KMS-11 (cell line): ENCODE measurements at regions not wholly inside any gene's neighbourhood (a gene's known extent, or its start where the extent isn't known, plus 50 kb on each side); places are given as distances from the start of the nearest gene placed in this dataset.

Experiments
- H2AFZ ChIP-seq: fragments of 200-600 bp; sonication (generic); 2 replicates; pipeline ENCODE4 v1.6.1; 2016; ENCODE audit warnings: antibody characterized with exemption, mixed run types, low read depth
- H3K27ac ChIP-seq: fragments of 200-600 bp; sonication (generic); 2 replicates; pipeline ENCODE4 v1.6.1; 2016; ENCODE audit warnings: mild to moderate bottlenecking, mixed run types
- H3K27me3 ChIP-seq: fragments of 200-600 bp; sonication (generic); 2 replicates; pipeline ENCODE4 v1.6.1; 2017; ENCODE audit warnings: mild to moderate bottlenecking, low read depth, mixed run types, moderate library complexity; ENCODE audit not compliant: insufficient read depth
- H3K36me3 ChIP-seq: fragments of 200-600 bp; sonication (generic); 2 replicates; pipeline ENCODE4 v1.6.1; 2017; ENCODE audit warnings: mild to moderate bottlenecking, mixed run types; ENCODE audit not compliant: insufficient read depth
- H3K4me1 ChIP-seq: fragments of 200-600 bp; sonication (generic); 2 replicates; pipeline ENCODE4 v1.6.1; 2016; ENCODE audit warnings: mild to moderate bottlenecking, low read depth, mixed run types; ENCODE audit not compliant: poor library complexity, severe bottlenecking
- H3K4me2 ChIP-seq: fragments of 200-600 bp; sonication (generic); 2 replicates; pipeline ENCODE4 v1.7.0; 2016; ENCODE audit warnings: mild to moderate bottlenecking, mixed run types
- H3K4me3 ChIP-seq: fragments of 200-600 bp; sonication (generic); IDR thresholded peaks from 2 replicates; pipeline ENCODE4 v1.6.1; 2017; ENCODE audit warnings: low read depth, low read length, mixed read lengths; ENCODE audit not compliant: insufficient read depth
- H3K79me2 ChIP-seq: fragments of 200-600 bp; sonication (generic); 2 replicates; pipeline ENCODE4 v1.6.1; 2016; ENCODE audit warnings: low read depth, mixed run types; ENCODE audit not compliant: insufficient read depth
- H3K9ac ChIP-seq: fragments of 200-600 bp; sonication (generic); 2 replicates; pipeline ENCODE4 v1.6.1; 2016; ENCODE audit warnings: mild to moderate bottlenecking, mixed run types
- H4K20me1 ChIP-seq: fragments of 200-600 bp; sonication (generic); 2 replicates; pipeline ENCODE4 v1.6.1; 2016; ENCODE audit warnings: mild to moderate bottlenecking, mixed run types; ENCODE audit not compliant: insufficient read depth
- TF ChIP-seq, protein P1 (sequence below): fragments of 200-600 bp; sonication (generic); conservative IDR thresholded peaks from 2 replicates; pipeline ENCODE4 v1.6.1; 2017; ENCODE audit warnings: low read depth, mild to moderate bottlenecking, antibody characterized with exemption, low read length, moderate library complexity, mixed read lengths

DNA sequence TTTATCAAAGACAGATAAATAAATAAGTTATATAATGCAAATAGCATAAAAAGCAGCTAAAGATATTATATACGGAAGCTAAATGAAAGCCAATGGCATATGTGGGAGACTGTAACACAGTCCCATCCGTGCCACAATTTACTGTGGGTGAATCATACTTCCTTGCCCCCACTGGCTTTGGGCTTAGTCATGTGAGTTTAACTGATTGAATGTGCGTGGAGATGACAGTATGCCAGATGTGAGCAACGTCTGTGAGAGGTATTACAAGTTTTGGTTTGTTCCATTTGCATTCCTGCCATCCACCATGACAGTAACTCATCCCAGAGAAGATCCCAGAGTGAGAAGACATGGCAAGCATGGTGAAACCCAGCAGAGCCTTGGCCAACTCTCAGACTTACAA lies 340.0 kb downstream of the SUCLA2 start:
- Histone ChIP-seq H3K36me3 (no peaks in the 10 kb centered on the region), H3K4me1 (no peaks in the 10 kb centered on the region)

DNA sequence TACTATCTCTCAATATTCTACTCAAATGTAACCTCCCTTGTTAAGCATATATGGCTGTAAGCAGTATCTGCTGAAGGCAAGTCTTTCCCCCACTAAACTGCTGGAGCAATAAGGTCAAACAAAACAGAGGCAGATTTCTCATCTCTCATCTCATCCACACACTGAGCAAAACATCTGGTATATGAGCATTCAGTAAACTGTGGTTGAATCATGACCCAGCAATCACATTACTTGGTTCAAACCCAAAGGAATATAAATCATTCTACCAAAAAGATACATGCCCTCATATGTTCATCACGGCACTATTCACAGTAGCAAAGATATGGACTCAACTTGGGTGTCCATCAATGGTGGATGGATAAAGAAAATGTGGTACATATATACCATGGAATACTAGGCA lies 344.4 kb downstream of the SUCLA2 start:
- H3K79me2 ChIP-seq: no peaks in the 10 kb centered on the region
- TF ChIP-seq, protein P1, sequence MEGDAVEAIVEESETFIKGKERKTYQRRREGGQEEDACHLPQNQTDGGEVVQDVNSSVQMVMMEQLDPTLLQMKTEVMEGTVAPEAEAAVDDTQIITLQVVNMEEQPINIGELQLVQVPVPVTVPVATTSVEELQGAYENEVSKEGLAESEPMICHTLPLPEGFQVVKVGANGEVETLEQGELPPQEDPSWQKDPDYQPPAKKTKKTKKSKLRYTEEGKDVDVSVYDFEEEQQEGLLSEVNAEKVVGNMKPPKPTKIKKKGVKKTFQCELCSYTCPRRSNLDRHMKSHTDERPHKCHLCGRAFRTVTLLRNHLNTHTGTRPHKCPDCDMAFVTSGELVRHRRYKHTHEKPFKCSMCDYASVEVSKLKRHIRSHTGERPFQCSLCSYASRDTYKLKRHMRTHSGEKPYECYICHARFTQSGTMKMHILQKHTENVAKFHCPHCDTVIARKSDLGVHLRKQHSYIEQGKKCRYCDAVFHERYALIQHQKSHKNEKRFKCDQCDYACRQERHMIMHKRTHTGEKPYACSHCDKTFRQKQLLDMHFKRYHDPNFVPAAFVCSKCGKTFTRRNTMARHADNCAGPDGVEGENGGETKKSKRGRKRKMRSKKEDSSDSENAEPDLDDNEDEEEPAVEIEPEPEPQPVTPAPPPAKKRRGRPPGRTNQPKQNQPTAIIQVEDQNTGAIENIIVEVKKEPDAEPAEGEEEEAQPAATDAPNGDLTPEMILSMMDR: no peak
- H2AFZ ChIP-seq: no peak overlapping the region

More for the DNA sequence above, 340.0 kb downstream of the SUCLA2 start:
- Histone ChIP-seq H4K20me1 (no peaks in the 10 kb centered on the region), H3K79me2 (no peaks in the 10 kb centered on the region), H2AFZ (no peak overlapping the region), H3K4me3 (no peak overlapping the region), H3K9ac (no peak overlapping the region), H3K4me2 (no peak overlapping the region), H3K27ac (no peak overlapping the region), H3K27me3 (no peaks in the 10 kb centered on the region)
- TF ChIP-seq, protein P1: no peak

DNA sequence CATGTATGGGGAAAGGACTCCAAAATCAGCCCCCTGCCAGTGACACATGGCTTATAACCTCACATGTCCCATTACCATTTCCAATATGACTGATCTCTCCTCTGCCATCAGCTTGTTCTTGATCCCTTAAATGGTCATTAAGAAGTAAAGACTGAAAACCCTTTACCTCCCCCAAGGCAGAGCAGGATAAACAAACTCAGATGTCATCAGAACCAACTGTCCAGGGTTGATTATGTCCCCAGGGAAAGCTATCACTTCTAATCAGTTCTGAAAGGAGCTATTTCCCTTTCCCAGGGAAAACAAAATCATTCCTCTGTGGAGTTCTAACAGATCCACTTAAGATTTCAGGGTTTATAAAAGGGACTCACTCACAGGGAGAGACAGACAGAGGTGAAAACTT lies 350.9 kb downstream of the SUCLA2 start:
- Histone ChIP-seq H3K9ac (no peak overlapping the region), H3K79me2 (no peaks in the 10 kb centered on the region), H3K36me3 (no peaks in the 10 kb centered on the region), H4K20me1 (no peaks in the 10 kb centered on the region), H3K27me3 (no peaks in the 10 kb centered on the region), H3K4me1 (no peaks in the 10 kb centered on the region), H3K27ac (no peak overlapping the region), H2AFZ (no peak overlapping the region), H3K4me2 (no peak overlapping the region), H3K4me3 (no peak overlapping the region)
- TF ChIP-seq, protein P1: no peak

More for the DNA sequence above, 344.4 kb downstream of the SUCLA2 start:
- no peaks in the 10 kb centered on the region for H4K20me1 ChIP-seq
- H3K4me2 ChIP-seq: no peak overlapping the region
- H3K4me1 ChIP-seq: no peaks in the 10 kb centered on the region
- no peaks in the 10 kb centered on the region for H3K27me3 ChIP-seq
- H3K36me3 ChIP-seq: no peaks in the 10 kb centered on the region
- no peak overlapping the region for H3K9ac ChIP-seq
- no peak overlapping the region for H3K4me3 ChIP-seq
- H3K27ac ChIP-seq: no peak overlapping the region

DNA sequence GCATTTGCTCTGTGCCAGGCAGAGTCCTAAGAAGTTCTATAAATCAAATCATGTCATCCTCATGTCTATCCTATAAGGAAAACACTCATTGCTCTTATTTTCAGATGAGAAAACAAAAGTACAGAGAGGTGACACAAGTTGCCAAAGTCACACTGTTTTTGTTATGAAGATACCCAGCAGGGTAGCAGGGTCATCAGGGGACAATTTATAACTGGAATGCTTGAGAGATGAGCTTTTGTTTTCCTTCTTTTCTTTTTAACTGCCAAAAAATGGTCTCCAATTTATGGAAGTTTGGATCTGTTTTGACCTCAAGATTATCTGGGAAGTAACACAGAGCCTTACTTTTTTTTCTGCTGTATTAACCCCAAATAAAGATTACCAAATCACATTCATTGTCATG lies 354.1 kb downstream of the SUCLA2 start:
- Histone ChIP-seq H3K4me3 (no peak overlapping the region), H3K27ac (no peak overlapping the region), H3K4me1 (no peaks in the 10 kb centered on the region), H3K27me3 (no peaks in the 10 kb centered on the region), H3K36me3 (no peaks in the 10 kb centered on the region), H4K20me1 (no peaks in the 10 kb centered on the region), H3K79me2 (no peaks in the 10 kb centered on the region), H3K9ac (no peak overlapping the region), H2AFZ (no peak overlapping the region), H3K4me2 (no peak overlapping the region)
- TF ChIP-seq, protein P1: no peak
